HG02642 (cell line): ENCODE measurements at regions not wholly inside any gene's neighbourhood (a gene's known extent, or its start where the extent isn't known, plus 50 kb on each side); places are given as distances from the start of the nearest gene placed in this dataset.

Experiments used
- ATAC-seq: cut with Tn5 transposase; IDR thresholded peaks from one replicate; pipeline ENCODE4 v1.9.1; 2021; ENCODE audit warnings: mild to moderate bottlenecking; ENCODE audit not compliant: unreplicated experiment, poor library complexity

DNA sequence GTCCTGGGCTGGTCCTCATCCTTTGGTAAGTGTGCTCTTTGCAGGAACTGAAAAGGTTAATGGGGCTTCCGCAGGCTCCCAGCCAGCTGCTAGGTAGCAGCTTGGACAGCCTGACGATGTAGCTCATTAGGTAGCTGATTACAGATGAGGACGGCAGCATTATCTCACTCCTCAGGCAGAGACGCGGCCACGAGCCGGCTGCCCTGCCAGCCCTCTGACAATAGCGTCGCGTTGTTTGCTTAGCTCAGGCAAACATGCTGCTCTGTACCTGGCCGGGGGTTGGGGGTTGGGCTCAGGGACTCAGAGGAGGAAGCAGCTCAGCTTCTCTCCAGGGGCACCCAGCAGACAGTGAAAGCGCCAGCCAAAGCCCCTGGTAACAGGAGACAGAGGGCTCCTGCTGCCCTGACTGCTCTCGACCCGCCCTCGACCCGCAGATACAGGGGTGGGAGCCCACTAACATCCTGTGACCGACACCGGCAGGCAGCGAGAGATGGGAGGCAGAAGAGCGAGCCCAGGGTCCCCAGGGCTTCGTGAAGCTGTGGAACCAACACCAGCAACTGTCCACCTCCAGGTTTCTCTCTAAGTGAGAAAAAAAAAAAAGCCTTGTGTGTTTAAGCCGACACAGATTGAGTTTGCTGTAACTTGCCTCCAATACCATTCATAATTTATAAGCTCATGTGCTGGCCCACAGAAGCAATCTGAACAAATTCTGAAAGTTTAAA lies 53.4 kb upstream of the DLK1 start:
- ATAC-seq, result no peak

DNA sequence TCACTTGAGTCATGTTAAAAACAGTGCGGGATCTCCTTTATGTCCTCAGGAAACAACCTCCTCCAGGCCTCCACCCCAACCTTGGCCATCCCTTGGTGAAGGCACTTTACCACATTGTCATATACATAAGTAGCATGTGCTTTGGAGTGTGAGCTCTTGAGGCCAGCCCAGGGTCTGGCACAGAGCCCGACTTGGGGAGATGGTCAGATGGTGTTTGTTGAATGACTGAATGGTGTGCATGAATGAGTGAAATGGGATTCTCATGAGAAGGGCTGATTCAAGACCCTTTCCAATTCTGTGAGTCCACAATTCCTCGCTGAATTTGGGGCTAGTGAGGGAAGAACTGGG lies 52.9 kb upstream of the DLK1 start:
- ATAC-seq, result no peak

DNA sequence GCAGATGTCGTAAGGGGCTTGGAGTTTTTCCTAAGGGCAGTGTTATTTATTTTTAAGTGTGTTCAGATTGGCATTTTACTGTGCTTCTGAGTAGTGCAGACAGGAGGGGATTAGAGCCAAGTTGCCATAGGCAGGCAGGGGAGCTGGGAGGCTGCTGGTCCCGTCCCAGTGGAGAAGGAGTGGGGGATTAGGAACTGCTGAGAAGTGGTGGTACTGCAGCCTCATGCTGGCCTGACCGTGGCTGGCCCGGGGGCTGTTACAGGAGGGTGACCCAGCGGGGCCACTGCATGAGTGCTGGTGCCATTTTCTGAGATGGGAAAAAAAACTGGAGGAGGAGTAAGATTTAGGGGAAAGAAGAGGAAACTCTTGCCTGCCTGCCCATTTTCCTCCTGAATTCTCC lies 52.3 kb upstream of the DLK1 start:
- no peak for ATAC-seq

DNA sequence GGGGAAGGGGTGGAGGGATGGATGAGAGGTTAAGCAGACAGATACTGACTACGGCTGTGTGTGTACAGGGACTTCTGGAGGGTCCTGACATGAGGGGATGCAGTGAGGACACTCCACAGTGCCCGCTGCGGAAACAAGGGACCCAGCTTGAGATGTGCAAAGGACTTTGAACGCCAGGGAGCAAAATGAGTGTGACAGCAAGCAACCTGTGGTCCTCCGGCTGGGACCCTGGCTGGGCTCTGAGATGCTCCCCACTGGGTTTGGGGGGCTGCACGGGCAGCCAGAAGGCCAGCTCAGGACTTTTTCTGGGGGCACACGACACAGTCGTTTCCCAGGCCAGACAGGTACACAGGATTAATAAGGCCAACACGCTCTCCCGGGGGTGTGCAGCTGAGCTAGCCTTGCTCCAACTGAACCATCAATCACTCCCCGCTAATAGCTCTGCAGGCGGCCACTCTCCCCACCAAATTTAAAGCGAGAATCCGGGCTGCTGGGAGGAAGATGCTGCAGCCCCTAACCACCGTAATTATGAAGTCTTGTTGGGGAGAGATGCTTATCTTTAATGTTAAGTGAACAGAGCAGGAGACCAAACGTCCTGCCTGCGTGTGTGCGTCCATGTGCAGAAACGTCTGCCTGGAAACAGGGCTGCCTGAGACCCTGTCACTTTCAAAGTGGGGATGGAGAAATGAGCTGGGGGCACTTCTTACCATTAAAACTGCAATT lies 51.6 kb upstream of the DLK1 start:
- ATAC-seq, result no peak

DNA sequence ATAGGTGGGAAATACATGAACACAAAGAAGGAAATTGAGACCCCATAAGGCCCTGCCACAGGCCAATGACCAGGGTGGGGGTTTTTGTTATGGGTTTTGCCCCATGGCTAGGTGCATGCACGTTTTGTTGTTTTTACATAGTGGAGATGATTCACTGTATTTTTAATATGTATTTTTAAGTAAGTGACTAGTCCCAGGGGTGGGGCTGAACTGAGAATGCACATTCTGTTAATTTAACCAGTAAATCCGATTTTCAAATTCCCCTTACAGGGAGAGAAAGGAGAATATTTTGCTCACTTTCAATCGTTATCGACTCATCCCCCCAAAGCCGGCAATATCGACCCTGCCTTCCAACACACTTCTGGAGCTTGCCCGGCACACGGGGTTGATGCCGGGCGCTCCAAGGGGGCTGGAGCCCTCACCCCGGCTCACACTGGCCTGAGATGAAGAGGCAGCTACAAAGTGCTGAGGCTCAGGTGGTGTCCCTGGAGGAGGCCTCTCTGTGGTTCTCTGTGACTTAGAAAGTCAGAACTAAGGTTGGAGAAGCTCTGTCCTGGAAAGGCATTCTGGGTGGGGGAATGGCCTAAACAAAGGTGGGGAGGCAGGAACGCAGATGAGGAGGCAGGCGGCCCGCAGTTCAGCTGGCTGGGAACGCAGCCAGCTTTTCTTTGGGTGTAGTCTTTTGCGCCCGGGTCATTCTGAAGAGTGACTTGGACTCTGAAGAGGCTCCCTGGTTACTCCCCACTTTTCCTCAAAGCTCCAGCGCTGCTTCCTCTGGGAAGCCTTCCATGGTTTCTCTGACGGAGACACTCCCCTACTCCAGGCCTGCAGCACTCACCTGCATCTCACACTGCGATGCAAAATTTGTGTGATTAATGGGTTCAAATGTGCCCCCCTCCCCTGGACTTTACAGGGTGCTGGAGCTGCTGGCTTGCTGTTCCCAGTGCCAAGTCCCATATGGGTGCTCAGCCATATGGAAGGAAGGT lies 50.7 kb upstream of the DLK1 start:
- no peak for ATAC-seq
